Mesenchymal stem cell (in vitro differentiated cells and primary cell): ENCODE measurements at regions not wholly inside any gene's neighbourhood (a gene's known extent, or its start where the extent isn't known, plus 50 kb on each side); places are given as distances from the start of the nearest gene placed in this dataset.
"Not testable (repeated sequence)": the region's sequence is repeated elsewhere in the genome, so short reads cannot be mapped to it uniquely, and the experiment has no call there.

Experiments
- DNase-seq: peaks from one replicate; pipeline ENCODE4 v3.0.0-alpha.2; 2013
- H2AFZ ChIP-seq: one replicate; pipeline ENCODE4 v1.6.1; 2013; ENCODE audit warnings: low read depth, mild to moderate bottlenecking, control low read depth, inconsistent platforms, low read length, moderate library complexity
- H2AK5ac ChIP-seq: 2 replicates; pipeline ENCODE4 v1.6.1; 2013; ENCODE audit warnings: low read length, moderate library complexity, mild to moderate bottlenecking, inconsistent platforms; ENCODE audit not compliant: severe bottlenecking
- H2BK120ac ChIP-seq: one replicate; pipeline ENCODE4 v1.6.1; 2013; ENCODE audit warnings: low read depth, mild to moderate bottlenecking, inconsistent platforms, low read length, moderate library complexity
- H2BK12ac ChIP-seq, 2 experiments: one replicate each; pipeline ENCODE4 v1.6.1; 2013; ENCODE audit warnings: inconsistent platforms in 2 of 2, low read length in 2 of 2, mild to moderate bottlenecking in 2 of 2, moderate library complexity in 2 of 2, control low read depth in 1 of 2
- H2BK15ac ChIP-seq: one replicate; pipeline ENCODE4 v1.6.1; 2013; ENCODE audit warnings: mild to moderate bottlenecking, low read depth, inconsistent platforms; ENCODE audit not compliant: poor library complexity, severe bottlenecking
- H2BK5ac ChIP-seq: 2 replicates; pipeline ENCODE4 v1.6.1; 2013; ENCODE audit warnings: low read depth, mild to moderate bottlenecking, low read length, control low read depth, inconsistent platforms; ENCODE audit not compliant: poor library complexity, severe bottlenecking
- H3K14ac ChIP-seq, 2 experiments: one replicate each; pipeline ENCODE4 v1.6.1; 2013; ENCODE audit warnings: inconsistent platforms in 2 of 2, low read length in 2 of 2, control low read depth in 1 of 2, mild to moderate bottlenecking in 1 of 2, moderate library complexity in 1 of 2
- H3K18ac ChIP-seq, 2 experiments: one replicate each; pipeline ENCODE4 v1.6.1; 2013; ENCODE audit warnings: inconsistent platforms in 2 of 2, low read length in 2 of 2, control low read depth in 1 of 2, low read depth in 1 of 2, mild to moderate bottlenecking in 1 of 2
- H3K23ac ChIP-seq, 2 experiments: one replicate each; pipeline ENCODE4 v1.6.1; 2013; ENCODE audit warnings: inconsistent platforms in 2 of 2, low read length in 2 of 2, mild to moderate bottlenecking in 2 of 2, moderate library complexity in 2 of 2, control low read depth in 1 of 2
- H3K27ac ChIP-seq: 2 replicates; pipeline ENCODE4 v1.5.1; 2013; ENCODE audit warnings: mild to moderate bottlenecking, moderate library complexity, low read length, control low read depth, inconsistent platforms; ENCODE audit not compliant: poor library complexity, severe bottlenecking
- H3K27me3 ChIP-seq, 2 experiments: 2 replicates each; pipeline versions ENCODE4 v1.6.1 to v1.7.0; 2013; ENCODE audit warnings: low read length in 2 of 2, mild to moderate bottlenecking in 2 of 2, moderate library complexity in 2 of 2, control low read depth in 1 of 2, inconsistent platforms in 1 of 2; ENCODE audit not compliant: control insufficient read depth in 1 of 2, insufficient read depth in 1 of 2
- H3K36me3 ChIP-seq, 2 experiments: 2 replicates each; pipeline versions ENCODE4 v1.6.1 to v1.7.0; 2013; ENCODE audit warnings: low read length in 2 of 2, control low read depth in 1 of 2, inconsistent platforms in 1 of 2, low read depth in 1 of 2, mild to moderate bottlenecking in 1 of 2; ENCODE audit not compliant: insufficient read depth in 2 of 2, control insufficient read depth in 1 of 2
- H3K4ac ChIP-seq, 2 experiments: one replicate each; pipeline ENCODE4 v1.6.1; 2013; ENCODE audit warnings: inconsistent platforms in 2 of 2, low read length in 2 of 2, mild to moderate bottlenecking in 2 of 2, moderate library complexity in 2 of 2, control low read depth in 1 of 2, low read depth in 1 of 2
- H3K4me1 ChIP-seq: 2 replicates; pipeline ENCODE4 v1.6.1; 2013; ENCODE audit warnings: low read depth, low read length, control low read depth; ENCODE audit not compliant: control insufficient read depth, insufficient read depth
- H3K4me2 ChIP-seq: 2 replicates; pipeline ENCODE4 v1.6.1; 2013; ENCODE audit warnings: low read length, mild to moderate bottlenecking, inconsistent platforms; ENCODE audit not compliant: poor library complexity, severe bottlenecking
- H3K4me3 ChIP-seq, 2 experiments: 2 replicates each; pipeline versions ENCODE4 v1.5.1 to v1.7.0; 2013; ENCODE audit warnings: low read length in 2 of 2, mild to moderate bottlenecking in 2 of 2, control low read depth in 1 of 2, low read depth in 1 of 2; ENCODE audit not compliant: insufficient read depth in 1 of 2
- H3K79me1 ChIP-seq: replicated peaks from 2 replicates; pipeline ENCODE4 v1.6.1; 2013; ENCODE audit warnings: mild to moderate bottlenecking, control low read depth, low read length, inconsistent platforms; ENCODE audit not compliant: poor library complexity, severe bottlenecking
- H3K9ac ChIP-seq: 2 replicates; pipeline ENCODE4 v1.7.0; 2013; ENCODE audit warnings: mild to moderate bottlenecking, low read length, moderate library complexity
- H3K9me3 ChIP-seq: 2 replicates; pipeline ENCODE4 v1.7.0; 2013; ENCODE audit warnings: mild to moderate bottlenecking, low read length; ENCODE audit not compliant: control insufficient read depth
- H4K8ac ChIP-seq: one replicate; pipeline ENCODE4 v1.6.1; 2013; ENCODE audit warnings: inconsistent platforms, mild to moderate bottlenecking, low read length, moderate library complexity
- H4K91ac ChIP-seq: one replicate; pipeline ENCODE4 v1.6.1; 2013; ENCODE audit warnings: mild to moderate bottlenecking, low read length, inconsistent platforms
- WGBS: methylation state at CpG from one replicate; pipeline ENCODE4 v1.1.7; 2013; ENCODE audit warnings: mixed read lengths; 5-methylcytosine and 5-hydroxymethylcytosine counted together

- H3K4ac ChIP-seq, H4K91ac ChIP-seq, DNase-seq, H3K23ac ChIP-seq, H3K36me3 ChIP-seq, H3K27me3 ChIP-seq, H3K4me3 ChIP-seq, H4K8ac ChIP-seq, H2AK5ac ChIP-seq, H2BK5ac ChIP-seq, H3K14ac ChIP-seq, H2BK12ac ChIP-seq, H3K9ac ChIP-seq, H3K9me3 ChIP-seq, H3K79me1 ChIP-seq, H2BK120ac ChIP-seq, H3K4me2 ChIP-seq, H3K27ac ChIP-seq, H3K18ac ChIP-seq, H2AFZ ChIP-seq, H3K4me1 ChIP-seq, H2BK15ac ChIP-seq: not testable (repeated sequence)
- 93% methylated on average over 5 of the region's 5 CpGs for WGBS
Measured at GRCh38 chr3:56945378-56945777, 115.1 kb upstream of the SPATA12 start.

GRCh38 chr3:56942523-56942922, 117.9 kb upstream of the SPATA12 start:
- H4K91ac ChIP-seq = no peak overlapping the region
- no peak overlapping the region for H3K14ac ChIP-seq
- peaks cover 0 to 6% of the 10 kb centered on the region in 2 experiments for H3K36me3 ChIP-seq
- H3K27me3 ChIP-seq = no peaks in the 10 kb centered on the region
- WGBS = 57% methylated on average over 1 of the region's 2 CpGs
- H3K9ac ChIP-seq = no peak overlapping the region
- H4K8ac ChIP-seq = no peak overlapping the region
- H3K4me3 ChIP-seq = no peak overlapping the region
- no peaks in the 10 kb centered on the region for H3K9me3 ChIP-seq
- no peak overlapping the region for H2AFZ ChIP-seq
- H3K27ac ChIP-seq = no peak overlapping the region
- no peak overlapping the region for H2AK5ac ChIP-seq
- no peak overlapping the region for H2BK15ac ChIP-seq
- no peak overlapping the region for H3K18ac ChIP-seq
- H3K79me1 ChIP-seq = no peaks in the 10 kb centered on the region
- DNase-seq = no peak
- H2BK12ac ChIP-seq = no peak overlapping the region
- H2BK120ac ChIP-seq = no peak overlapping the region
- H3K23ac ChIP-seq = no peak overlapping the region
- H3K4me1 ChIP-seq = no peaks in the 10 kb centered on the region
- H3K4ac ChIP-seq = no peak overlapping the region
- no peak overlapping the region for H3K4me2 ChIP-seq
- no peak overlapping the region for H2BK5ac ChIP-seq

- Histone ChIP-seq H3K9ac (no peak overlapping the region), H2BK120ac (no peak overlapping the region), H3K4me3 (no peak overlapping the region), H3K36me3 (peaks cover 0 to 6% of the 10 kb centered on the region in 2 experiments), H4K8ac (no peak overlapping the region), H3K18ac (no peak overlapping the region), H3K4me2 (no peak overlapping the region), H2AFZ (no peak overlapping the region), H2BK12ac (no peak overlapping the region), H2AK5ac (no peak overlapping the region), H3K4ac (no peak overlapping the region), H4K91ac (no peak overlapping the region), H3K9me3 (no peaks in the 10 kb centered on the region), H3K4me1 (no peaks in the 10 kb centered on the region), H3K27me3 (no peaks in the 10 kb centered on the region), H3K14ac (no peak overlapping the region), H3K27ac (no peak overlapping the region), H3K23ac (no peak overlapping the region), H2BK15ac (no peak overlapping the region), H3K79me1 (no peaks in the 10 kb centered on the region), H2BK5ac (no peak overlapping the region)
- DNase-seq = no peak
- 95% methylated on average over 4 of the region's 4 CpGs for WGBS
Measured at GRCh38 chr3:56940976-56941375, 119.5 kb upstream of the SPATA12 start.

GRCh38 chr3:56940321-56940720, 120.1 kb upstream of the SPATA12 start:
- Histone ChIP-seq H2AFZ (no peak overlapping the region), H2BK5ac (no peak overlapping the region), H3K27me3 (no peaks in the 10 kb centered on the region), H2BK120ac (no peak overlapping the region), H2BK15ac (no peak overlapping the region), H2AK5ac (no peak overlapping the region), H3K9me3 (no peaks in the 10 kb centered on the region), H4K8ac (no peak overlapping the region), H4K91ac (no peak overlapping the region), H3K36me3 (peaks cover 0 to 6% of the 10 kb centered on the region in 2 experiments), H3K4me3 (no peak overlapping the region), H3K18ac (no peak overlapping the region), H3K27ac (no peak overlapping the region), H3K4me1 (no peaks in the 10 kb centered on the region), H3K79me1 (no peaks in the 10 kb centered on the region), H3K9ac (no peak overlapping the region), H3K14ac (no peak overlapping the region), H2BK12ac (no peak overlapping the region), H3K4me2 (no peak overlapping the region), H3K4ac (no peak overlapping the region), H3K23ac (no peak overlapping the region)
- 83% methylated on average over 3 of the region's 4 CpGs for WGBS
- DNase-seq = no peak
